ENCODE measurements at regions not wholly inside any gene's neighbourhood (a gene's known extent, or its start where the extent isn't known, plus 50 kb on each side); places are given as distances from the start of the nearest gene placed in this dataset.

DNA sequence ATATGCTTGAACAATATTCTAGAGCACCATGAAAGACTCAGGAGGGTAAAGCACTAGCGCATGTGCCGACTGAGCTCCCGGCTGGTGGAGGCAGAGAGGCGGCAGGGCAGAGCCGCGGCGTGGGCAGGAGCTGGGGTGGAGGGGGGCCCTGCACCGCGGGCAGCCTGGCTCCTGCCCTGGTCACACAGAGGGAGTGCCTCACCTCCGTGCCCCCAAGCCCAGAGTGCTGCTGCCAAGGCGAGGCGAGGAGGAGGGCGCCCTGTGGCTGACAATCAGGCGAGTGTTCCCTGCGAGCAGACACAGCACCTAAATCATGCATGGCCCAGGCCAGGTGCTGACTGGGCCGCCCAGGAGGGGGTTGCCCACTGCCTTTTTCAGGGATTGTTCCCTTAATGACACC is 105.8 kb upstream of the TNRC6C start:
- Histone ChIP-seq H3K4me1 (ENCODE audit: control insufficient read depth, insufficient read depth, low read length, poor library complexity, severe bottlenecking) (peaks cover 3% of the 10 kb centered on the region), H3K27me3 (replicated peaks; ENCODE audit: control insufficient read depth, insufficient read depth, low read length, poor library complexity, severe bottlenecking) (no peaks in the 10 kb centered on the region), H3K9me3 (ENCODE audit: control insufficient read depth, low read length) (no peaks in the 10 kb centered on the region), H3K27ac (ENCODE audit: insufficient read depth, low read length, poor library complexity, severe bottlenecking) (no peak overlapping the region), H3K36me3 (ENCODE audit: control insufficient read depth, insufficient read depth, low read length) (no peaks in the 10 kb centered on the region), H3K4me3 (ENCODE audit: insufficient read depth, low read depth, low read length, poor library complexity, severe bottlenecking) (no peak overlapping the region)
- no peak for DNase-seq

DNA sequence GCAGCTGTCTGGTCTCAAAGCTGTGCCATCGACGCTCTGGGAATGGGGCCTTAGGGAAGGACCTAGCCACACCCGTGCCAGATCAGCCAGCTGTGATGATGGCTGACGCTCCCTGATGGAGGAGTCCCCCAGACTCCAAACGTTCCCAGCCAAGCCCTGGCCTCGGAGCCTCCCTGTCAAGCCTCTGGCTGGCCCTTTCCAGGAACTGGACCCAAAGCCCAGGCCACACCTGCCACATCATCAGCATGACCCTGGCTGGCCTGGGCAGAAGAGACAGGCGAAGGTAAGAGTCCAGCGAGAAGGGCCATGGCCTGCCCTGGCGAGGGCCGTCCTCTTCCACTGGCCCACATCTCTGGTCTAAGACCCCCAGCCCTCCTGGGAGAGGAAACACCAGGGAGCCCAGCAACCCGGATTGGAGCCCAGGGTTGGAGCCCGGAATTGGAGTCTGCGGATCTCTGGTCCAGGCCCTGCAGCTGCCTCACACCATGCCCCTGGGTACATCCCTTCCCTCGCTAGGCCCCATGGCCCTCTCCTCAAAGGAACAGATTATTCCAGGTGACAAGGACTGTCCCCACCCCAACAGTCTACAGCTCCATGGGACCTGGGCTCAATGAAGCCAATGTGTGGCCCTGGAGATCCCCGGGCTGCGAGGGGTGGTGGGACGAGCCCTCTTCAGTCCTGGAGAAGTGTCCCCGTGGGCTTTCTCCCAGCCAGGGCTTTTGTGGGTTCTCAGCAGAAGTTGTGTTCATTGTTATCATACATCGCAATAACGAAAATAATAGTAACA is 105.1 kb upstream of the TNRC6C start:
- Histone ChIP-seq H3K9me3 (ENCODE audit: control insufficient read depth, low read length) (no peaks in the 10 kb centered on the region), H3K4me1 (ENCODE audit: control insufficient read depth, insufficient read depth, low read length, poor library complexity, severe bottlenecking) (no peaks in the 10 kb centered on the region), H3K27me3 (replicated peaks; ENCODE audit: control insufficient read depth, insufficient read depth, low read length, poor library complexity, severe bottlenecking) (no peaks in the 10 kb centered on the region), H3K4me3 (ENCODE audit: insufficient read depth, low read depth, low read length, poor library complexity, severe bottlenecking) (no peak overlapping the region), H3K27ac (ENCODE audit: insufficient read depth, low read length, poor library complexity, severe bottlenecking) (no peak overlapping the region), H3K36me3 (ENCODE audit: control insufficient read depth, insufficient read depth, low read length) (no peaks in the 10 kb centered on the region)
- DNase-seq: no peak

DNA sequence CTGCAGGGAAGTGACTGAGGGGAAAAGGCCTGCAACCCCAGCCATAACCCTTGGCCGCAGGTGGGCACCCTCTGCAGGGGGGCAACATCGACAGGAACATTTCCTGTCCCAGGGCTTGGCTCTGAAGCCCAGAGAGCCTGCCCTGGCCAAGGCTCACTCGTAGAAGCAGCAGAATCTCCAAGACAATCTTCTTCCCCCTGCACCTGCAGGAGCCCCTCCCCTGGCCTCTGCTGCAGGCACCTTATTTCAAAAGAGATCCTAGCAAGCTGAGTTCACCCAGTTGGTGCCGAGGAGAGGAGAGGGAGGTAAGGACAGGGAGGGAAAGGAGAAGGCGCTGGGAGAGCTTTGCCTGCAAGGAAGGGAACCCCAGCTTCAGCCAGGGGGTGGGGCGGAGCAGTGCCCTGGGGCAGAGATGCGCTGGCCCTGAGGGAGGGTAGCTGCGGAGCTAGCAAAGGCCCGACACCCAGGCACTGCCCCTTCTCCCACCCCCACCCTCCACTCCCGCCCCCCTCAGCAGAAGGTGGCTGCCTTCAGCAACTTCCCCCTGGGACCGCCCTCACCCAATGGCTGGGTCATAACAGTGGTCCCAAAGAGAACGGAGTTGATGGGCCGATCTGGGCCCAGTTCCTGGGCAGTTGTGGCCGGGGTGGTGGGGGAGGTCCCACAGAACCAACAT is 104.3 kb upstream of the TNRC6C start:
- Histone ChIP-seq H3K9me3 (ENCODE audit: control insufficient read depth, low read length) (no peaks in the 10 kb centered on the region), H3K4me3 (ENCODE audit: insufficient read depth, low read depth, low read length, poor library complexity, severe bottlenecking) (no peak overlapping the region), H3K27ac (ENCODE audit: insufficient read depth, low read length, poor library complexity, severe bottlenecking) (no peak overlapping the region), H3K4me1 (ENCODE audit: control insufficient read depth, insufficient read depth, low read length, poor library complexity, severe bottlenecking) (no peaks in the 10 kb centered on the region), H3K36me3 (ENCODE audit: control insufficient read depth, insufficient read depth, low read length) (no peaks in the 10 kb centered on the region), H3K27me3 (replicated peaks; ENCODE audit: control insufficient read depth, insufficient read depth, low read length, poor library complexity, severe bottlenecking) (no peaks in the 10 kb centered on the region)
- DNase-seq: no peak

DNA sequence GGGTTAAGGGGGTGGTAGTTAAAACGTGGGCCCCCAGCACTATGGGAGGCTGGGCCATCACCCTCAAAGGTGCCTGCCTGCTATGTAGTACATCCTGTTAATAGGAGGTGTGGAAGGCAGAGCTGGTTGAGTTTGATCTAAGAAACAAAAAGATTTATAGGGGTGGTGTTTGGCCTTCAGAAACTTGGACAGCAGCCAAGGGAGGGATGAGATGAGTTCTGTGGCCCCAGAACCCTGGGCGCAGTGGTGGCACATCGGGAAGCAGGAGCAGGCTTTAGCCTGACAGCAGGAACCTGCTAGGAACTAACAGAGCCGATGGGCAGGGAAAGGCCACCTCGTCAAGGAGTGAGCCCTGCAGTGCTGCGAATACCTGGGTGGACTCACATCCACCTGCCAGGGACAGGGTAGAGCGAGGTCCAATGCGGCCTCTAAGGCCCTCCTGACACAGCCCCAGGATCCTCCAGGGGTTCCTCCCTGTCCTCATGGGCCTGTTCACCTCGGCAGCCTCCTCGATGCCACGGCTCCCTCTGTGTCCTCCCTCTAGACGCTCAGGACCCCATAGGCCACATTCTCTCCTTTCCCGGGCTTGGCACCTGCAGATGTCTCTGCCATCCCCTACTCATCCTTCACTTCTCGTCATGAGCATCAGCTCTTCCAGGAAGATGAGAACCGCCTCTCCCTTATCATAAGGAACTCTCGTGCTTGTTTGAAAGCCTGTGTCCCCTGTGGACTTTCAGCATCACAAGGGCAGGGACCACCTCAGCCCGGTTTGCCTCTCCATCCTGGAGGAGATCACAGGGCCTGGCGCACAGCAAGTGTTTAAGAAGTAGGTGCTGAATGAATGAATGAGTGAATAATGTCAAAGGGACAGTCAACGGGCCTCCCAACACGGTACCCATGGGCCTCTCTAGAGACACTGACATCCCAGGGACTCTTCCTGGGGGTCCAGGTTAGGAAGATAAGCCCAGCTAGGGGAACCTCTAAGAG is 103.5 kb upstream of the TNRC6C start:
- no peak for DNase-seq
- Histone ChIP-seq H3K27ac (ENCODE audit: insufficient read depth, low read length, poor library complexity, severe bottlenecking) (no peak overlapping the region), H3K4me1 (ENCODE audit: control insufficient read depth, insufficient read depth, low read length, poor library complexity, severe bottlenecking) (no peaks in the 10 kb centered on the region), H3K36me3 (ENCODE audit: control insufficient read depth, insufficient read depth, low read length) (no peaks in the 10 kb centered on the region), H3K4me3 (ENCODE audit: insufficient read depth, low read depth, low read length, poor library complexity, severe bottlenecking) (no peak overlapping the region), H3K27me3 (replicated peaks; ENCODE audit: control insufficient read depth, insufficient read depth, low read length, poor library complexity, severe bottlenecking) (no peaks in the 10 kb centered on the region), H3K9me3 (ENCODE audit: control insufficient read depth, low read length) (no peaks in the 10 kb centered on the region)

DNA sequence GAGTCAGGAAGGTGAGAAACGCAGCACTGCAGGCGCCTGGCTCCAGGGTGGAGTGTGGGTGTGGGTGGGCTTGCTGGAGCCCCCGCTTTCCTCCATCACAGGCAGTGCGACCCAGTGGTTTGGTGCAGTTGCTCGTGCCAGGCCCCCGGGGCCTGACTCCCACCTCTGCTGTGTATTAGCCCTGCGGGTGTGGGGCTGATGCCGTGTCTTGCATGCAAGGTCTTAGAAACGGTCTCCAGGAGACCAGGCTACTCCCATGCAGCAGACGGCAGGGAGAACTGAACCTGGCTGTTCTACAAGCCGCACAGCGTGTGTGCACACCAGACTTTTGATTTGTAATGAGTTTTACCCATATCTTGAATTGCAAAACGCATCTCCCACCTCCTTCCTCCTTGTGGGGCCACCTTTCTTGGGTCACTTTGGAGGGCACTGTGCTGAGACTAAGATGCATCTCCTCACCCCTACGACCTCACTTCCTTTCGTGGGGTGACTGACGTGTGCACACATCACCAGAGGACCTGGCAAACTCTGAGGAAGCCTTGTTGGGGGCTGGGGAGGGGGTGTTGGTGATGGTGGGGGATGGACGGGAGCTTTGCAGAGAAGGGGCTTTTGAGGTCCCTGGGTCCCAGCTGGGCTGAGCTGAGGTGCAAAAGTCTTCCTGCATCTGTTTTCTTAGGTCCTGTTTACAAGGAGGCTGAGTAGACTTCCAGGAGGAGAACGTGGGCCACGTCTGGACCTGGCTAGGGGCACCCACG is 101.8 kb upstream of the TNRC6C start:
- Histone ChIP-seq H3K4me1 (ENCODE audit: control insufficient read depth, insufficient read depth, low read length, poor library complexity, severe bottlenecking) (no peaks in the 10 kb centered on the region), H3K27me3 (replicated peaks; ENCODE audit: control insufficient read depth, insufficient read depth, low read length, poor library complexity, severe bottlenecking) (no peaks in the 10 kb centered on the region), H3K36me3 (ENCODE audit: control insufficient read depth, insufficient read depth, low read length) (no peaks in the 10 kb centered on the region), H3K4me3 (ENCODE audit: insufficient read depth, low read depth, low read length, poor library complexity, severe bottlenecking) (no peak overlapping the region), H3K27ac (ENCODE audit: insufficient read depth, low read length, poor library complexity, severe bottlenecking) (no peak overlapping the region), H3K9me3 (ENCODE audit: control insufficient read depth, low read length) (no peaks in the 10 kb centered on the region)
- no peak for DNase-seq

DNA sequence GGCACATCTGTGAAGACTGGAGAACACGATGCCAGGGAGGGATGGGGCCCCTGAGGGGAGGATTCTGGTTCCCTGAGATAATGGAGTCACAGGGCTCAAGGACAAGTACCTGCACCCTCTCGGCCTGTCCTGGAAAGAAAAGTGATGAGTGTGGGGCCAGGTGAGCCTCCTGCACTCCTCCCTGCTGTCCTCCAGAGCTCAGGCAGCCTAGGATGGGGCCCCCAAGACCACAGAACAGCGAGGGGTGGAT is 101.3 kb upstream of the TNRC6C start:
- Histone ChIP-seq H3K27ac (ENCODE audit: insufficient read depth, low read length, poor library complexity, severe bottlenecking) (no peak overlapping the region), H3K9me3 (ENCODE audit: control insufficient read depth, low read length) (no peaks in the 10 kb centered on the region), H3K4me1 (ENCODE audit: control insufficient read depth, insufficient read depth, low read length, poor library complexity, severe bottlenecking) (no peaks in the 10 kb centered on the region), H3K4me3 (ENCODE audit: insufficient read depth, low read depth, low read length, poor library complexity, severe bottlenecking) (no peak overlapping the region), H3K27me3 (replicated peaks; ENCODE audit: control insufficient read depth, insufficient read depth, low read length, poor library complexity, severe bottlenecking) (no peaks in the 10 kb centered on the region), H3K36me3 (ENCODE audit: control insufficient read depth, insufficient read depth, low read length) (no peaks in the 10 kb centered on the region)
- DNase-seq: no peak

DNA sequence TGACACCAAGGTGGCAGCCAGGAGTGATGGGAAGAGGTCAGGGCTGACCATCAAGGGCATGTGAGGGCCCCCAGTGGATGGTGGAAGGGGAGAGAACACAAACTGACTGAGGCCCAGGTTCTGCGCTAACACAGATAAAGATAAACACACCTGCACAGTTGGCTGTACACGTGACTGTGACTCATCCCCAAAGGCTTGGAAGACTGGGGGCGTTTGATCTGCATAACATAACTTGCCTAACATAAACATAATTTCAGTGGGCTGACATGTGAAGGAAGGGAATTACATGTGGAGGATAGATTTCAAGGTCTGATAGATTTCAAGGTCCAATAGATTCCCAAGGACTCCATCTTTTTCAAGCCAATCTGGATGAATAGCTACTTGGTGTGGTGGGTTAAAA is 100.9 kb upstream of the TNRC6C start:
- no peak overlapping the region for H3K4me3 ChIP-seq (ENCODE audit: insufficient read depth, low read depth, low read length, poor library complexity, severe bottlenecking)
- no peak for DNase-seq
- H3K4me1 ChIP-seq (ENCODE audit: control insufficient read depth, insufficient read depth, low read length, poor library complexity, severe bottlenecking): no peaks in the 10 kb centered on the region
- no peaks in the 10 kb centered on the region for H3K27me3 ChIP-seq (replicated peaks; ENCODE audit: control insufficient read depth, insufficient read depth, low read length, poor library complexity, severe bottlenecking)
- no peak overlapping the region for H3K27ac ChIP-seq (ENCODE audit: insufficient read depth, low read length, poor library complexity, severe bottlenecking)
- no peaks in the 10 kb centered on the region for H3K36me3 ChIP-seq (ENCODE audit: control insufficient read depth, insufficient read depth, low read length)
- H3K9me3 ChIP-seq (ENCODE audit: control insufficient read depth, low read length): no peaks in the 10 kb centered on the region

DNA sequence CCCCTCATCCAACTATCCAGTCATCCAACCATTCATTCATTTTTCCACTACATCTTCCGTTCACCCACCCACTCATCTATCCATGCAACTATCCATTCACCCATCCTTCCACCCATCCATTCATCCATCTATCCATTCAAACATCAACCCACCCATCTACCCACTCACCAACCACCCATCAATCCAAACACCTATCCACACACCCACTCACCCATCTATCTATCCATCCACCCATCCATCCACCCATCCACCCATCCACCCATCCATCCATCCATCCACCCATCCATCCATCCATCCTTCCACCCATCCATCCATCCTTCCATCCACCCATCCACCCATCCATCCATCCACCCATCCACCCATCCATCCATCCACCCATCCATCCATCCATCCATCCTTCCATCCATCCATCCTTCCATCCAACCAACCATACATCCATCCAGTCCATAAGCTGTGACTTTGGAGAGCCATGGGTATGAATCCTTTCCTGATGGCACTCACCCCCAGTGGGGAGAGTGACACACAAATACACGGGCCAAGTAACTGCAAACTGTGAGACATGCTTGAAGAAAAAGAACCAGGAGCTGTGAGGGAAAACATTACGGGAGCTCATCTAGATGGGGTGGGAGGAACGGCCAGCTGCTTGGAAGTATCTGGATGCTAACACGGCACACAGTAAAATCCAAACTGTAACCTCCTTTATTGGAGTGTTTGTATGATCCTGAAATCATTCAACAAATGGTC is 100.0 kb upstream of the TNRC6C start:
- no peaks in the 10 kb centered on the region for H3K36me3 ChIP-seq (ENCODE audit: control insufficient read depth, insufficient read depth, low read length)
- DNase-seq: no peak
- no peak overlapping the region for H3K4me3 ChIP-seq (ENCODE audit: insufficient read depth, low read depth, low read length, poor library complexity, severe bottlenecking)
- no peaks in the 10 kb centered on the region for H3K4me1 ChIP-seq (ENCODE audit: control insufficient read depth, insufficient read depth, low read length, poor library complexity, severe bottlenecking)
- no peaks in the 10 kb centered on the region for H3K9me3 ChIP-seq (ENCODE audit: control insufficient read depth, low read length)
- H3K27ac ChIP-seq (ENCODE audit: insufficient read depth, low read length, poor library complexity, severe bottlenecking): no peak overlapping the region
- no peaks in the 10 kb centered on the region for H3K27me3 ChIP-seq (replicated peaks; ENCODE audit: control insufficient read depth, insufficient read depth, low read length, poor library complexity, severe bottlenecking)

DNA sequence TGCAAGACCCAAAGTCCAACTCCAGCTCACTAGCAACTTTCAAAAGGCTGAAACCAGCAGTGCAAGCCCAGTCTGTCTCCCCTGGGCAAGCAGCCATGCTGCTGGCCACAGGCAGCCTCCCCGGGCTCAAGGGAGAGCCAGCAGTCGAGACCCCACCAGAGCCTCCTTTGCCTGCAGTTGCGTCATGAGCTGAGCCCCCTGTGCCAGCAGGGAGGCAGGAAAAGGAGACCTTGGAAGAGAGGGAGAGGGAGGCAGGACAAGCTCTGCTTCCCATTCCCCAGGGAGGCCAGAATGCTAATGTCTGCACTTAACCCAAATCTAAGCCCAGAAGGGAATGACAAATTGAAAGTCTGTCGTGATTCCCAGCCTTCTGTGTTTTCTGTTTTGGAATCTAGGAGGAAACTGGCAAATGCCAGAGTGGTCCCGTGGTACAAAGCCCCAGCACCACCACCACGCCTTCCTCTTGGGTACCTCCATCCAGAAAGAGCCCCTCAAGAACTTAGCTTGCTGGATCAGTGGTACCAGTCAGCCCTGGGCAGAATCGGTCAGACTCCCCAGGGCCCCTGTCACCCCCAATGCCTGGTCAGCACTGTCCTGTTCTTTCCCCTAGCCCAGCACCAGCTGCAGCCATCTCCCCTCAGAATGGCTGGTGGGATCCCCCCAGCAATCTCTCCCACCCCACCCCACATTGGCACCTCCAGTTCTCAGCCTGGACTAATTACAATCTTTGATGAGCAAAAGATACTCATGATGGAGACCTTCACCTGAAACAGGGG is 99.3 kb upstream of the TNRC6C start:
- Histone ChIP-seq H3K36me3 (ENCODE audit: control insufficient read depth, insufficient read depth, low read length) (no peaks in the 10 kb centered on the region), H3K9me3 (ENCODE audit: control insufficient read depth, low read length) (no peaks in the 10 kb centered on the region), H3K4me1 (ENCODE audit: control insufficient read depth, insufficient read depth, low read length, poor library complexity, severe bottlenecking) (no peaks in the 10 kb centered on the region), H3K27me3 (replicated peaks; ENCODE audit: control insufficient read depth, insufficient read depth, low read length, poor library complexity, severe bottlenecking) (no peaks in the 10 kb centered on the region), H3K4me3 (ENCODE audit: insufficient read depth, low read depth, low read length, poor library complexity, severe bottlenecking) (no peak overlapping the region), H3K27ac (ENCODE audit: insufficient read depth, low read length, poor library complexity, severe bottlenecking) (no peak overlapping the region)
- DNase-seq: no peak

Data from effector memory CD4-positive, alpha-beta T cell (primary cell).